Activated naive CD8-positive, alpha-beta T cell treated with anti-CD3 and anti-CD28 coated beads, Interleukin-2, amount 50 U/mL, for 24 hours (primary cell): ENCODE measurements at regions not wholly inside any gene's neighbourhood (a gene's known extent, or its start where the extent isn't known, plus 50 kb on each side); places are given as distances from the start of the nearest gene placed in this dataset.

Source experiments
- ATAC-seq: fragments of 150-1000 bp; cut with Tn5 transposase; one replicate; pipeline ENCODE4 v1.10.0; 2021
- DNase-seq: peaks from one replicate; pipeline ENCODE4 v3.0.0; 2021
- H3K27ac Mint-ChIP-seq: one replicate; pipeline ENCODE4 v1.8.0; 2021; ENCODE audit warnings: mild to moderate bottlenecking, mixed read lengths
- H3K27me3 Mint-ChIP-seq: one replicate; pipeline ENCODE4 v1.8.0; 2021; ENCODE audit warnings: mixed read lengths
- H3K36me3 Mint-ChIP-seq: one replicate; pipeline ENCODE4 v1.8.0; 2021; ENCODE audit warnings: low read depth, mixed read lengths
- H3K4me1 Mint-ChIP-seq: one replicate; pipeline ENCODE4 v1.8.0; 2021; ENCODE audit warnings: mixed read lengths
- H3K4me3 Mint-ChIP-seq: one replicate; pipeline ENCODE4 v1.8.0; 2021; ENCODE audit warnings: mild to moderate bottlenecking, moderate library complexity, mixed read lengths
- H3K9me3 Mint-ChIP-seq: one replicate; pipeline ENCODE4 v1.8.0; 2021; ENCODE audit warnings: mixed read lengths

DNA sequence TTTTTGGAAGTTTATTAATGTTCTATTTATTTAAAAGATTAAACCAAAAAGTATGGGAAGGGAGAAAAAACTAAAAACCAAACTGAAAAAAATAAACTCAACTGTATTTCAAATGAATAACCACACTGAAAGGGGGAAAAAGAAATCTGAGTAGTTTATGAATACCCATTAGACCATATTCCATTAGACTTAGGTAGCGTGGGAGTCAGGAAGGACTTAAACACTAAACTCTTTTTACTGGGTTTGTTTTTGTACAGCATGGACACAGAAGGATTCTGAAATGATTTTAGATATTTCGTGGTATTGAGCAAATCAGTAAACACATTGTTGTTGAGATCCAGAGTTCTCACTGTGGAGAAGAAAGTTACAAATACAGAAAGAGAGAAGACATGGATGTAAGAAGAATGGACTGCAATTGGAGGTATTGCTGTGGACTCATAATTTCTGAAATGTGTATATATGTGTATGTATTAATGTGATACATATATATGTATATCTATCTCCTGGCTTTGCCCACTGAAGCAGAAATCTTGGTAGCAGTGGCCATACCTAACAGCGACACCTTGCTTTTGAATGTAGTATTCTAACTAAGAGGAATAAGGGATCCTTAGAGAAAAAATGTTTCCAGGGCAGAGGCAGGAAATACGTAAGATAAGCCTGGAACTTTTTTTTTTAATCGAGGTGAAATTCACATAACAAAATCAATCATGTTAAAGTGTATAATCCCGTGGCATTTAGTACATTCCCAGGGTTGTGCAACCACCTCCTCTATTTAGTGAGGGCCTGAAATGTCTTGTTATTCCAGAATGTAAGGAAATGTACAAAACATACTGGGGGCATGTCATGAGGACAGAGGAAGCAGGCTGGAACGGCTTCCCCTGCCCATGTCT is 228.8 kb downstream of the SMARCA2 start:
- H3K4me1 Mint-ChIP-seq = peaks cover 15% of the 10 kb centered on the region
- H3K36me3 Mint-ChIP-seq = peaks cover 1% of the 10 kb centered on the region
- H3K27me3 Mint-ChIP-seq = peaks cover 19% of the 10 kb centered on the region
- no peak overlapping the region for H3K27ac Mint-ChIP-seq
- DNase-seq = no peak
- ATAC-seq = no peak
- H3K4me3 Mint-ChIP-seq = no peak overlapping the region
- H3K9me3 Mint-ChIP-seq = peaks cover 9% of the 10 kb centered on the region

DNA sequence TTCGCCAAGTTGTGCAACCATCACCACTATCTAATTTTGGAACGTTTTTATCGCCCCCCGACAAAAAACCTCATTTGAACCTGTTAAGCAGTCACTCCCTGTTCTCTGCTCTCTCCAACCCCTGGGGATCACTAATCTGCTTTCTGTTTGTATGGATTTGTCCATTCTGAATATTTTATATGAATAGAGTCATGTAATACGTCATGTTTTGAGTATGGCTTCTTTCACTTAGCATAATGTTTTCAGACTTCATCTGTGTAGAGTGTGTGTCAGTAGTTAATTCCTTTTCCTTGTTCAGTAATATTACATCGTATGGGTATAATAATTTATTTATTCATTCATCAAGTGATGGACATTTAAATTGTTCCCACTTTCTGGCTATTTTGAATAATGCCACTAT is 232.2 kb downstream of the SMARCA2 start:
- H3K27ac Mint-ChIP-seq = no peak overlapping the region
- H3K4me3 Mint-ChIP-seq = no peak overlapping the region
- DNase-seq (no peak), ATAC-seq (no peak)
- peaks cover 2% of the 10 kb centered on the region for H3K36me3 Mint-ChIP-seq
- H3K4me1 Mint-ChIP-seq = peaks cover 5% of the 10 kb centered on the region
- peaks cover 9% of the 10 kb centered on the region for H3K9me3 Mint-ChIP-seq
- peaks cover 18% of the 10 kb centered on the region for H3K27me3 Mint-ChIP-seq

DNA sequence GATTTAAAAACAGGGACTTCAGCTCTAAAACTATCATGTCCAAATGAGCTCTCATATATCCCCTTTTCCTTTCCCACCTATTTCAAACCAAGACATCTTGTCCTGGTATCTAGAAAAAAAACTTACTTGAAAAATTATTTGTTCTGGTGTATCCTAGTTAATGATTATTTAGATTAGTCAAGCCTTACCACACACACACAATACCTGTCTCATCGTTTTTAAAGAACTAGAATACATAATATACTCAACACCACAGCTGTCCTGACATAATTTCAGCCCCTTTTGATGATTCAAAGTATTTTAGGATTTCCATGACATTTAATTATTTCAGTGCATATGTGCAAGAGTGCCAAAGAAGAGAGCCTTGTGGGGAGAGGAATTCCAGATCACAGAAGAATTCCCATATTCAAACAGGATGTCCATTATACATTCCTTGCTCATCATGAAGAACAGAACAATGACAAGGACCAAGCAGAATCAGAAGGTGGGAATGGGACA is 233.7 kb downstream of the SMARCA2 start:
- no peak for ATAC-seq
- Mint-ChIP-seq H3K27me3 (peaks cover 8% of the 10 kb centered on the region), H3K4me1 (no peaks in the 10 kb centered on the region), H3K36me3 (peaks cover 2% of the 10 kb centered on the region), H3K27ac (no peak overlapping the region), H3K9me3 (peaks cover 9% of the 10 kb centered on the region), H3K4me3 (no peak overlapping the region)
- no peak for DNase-seq

DNA sequence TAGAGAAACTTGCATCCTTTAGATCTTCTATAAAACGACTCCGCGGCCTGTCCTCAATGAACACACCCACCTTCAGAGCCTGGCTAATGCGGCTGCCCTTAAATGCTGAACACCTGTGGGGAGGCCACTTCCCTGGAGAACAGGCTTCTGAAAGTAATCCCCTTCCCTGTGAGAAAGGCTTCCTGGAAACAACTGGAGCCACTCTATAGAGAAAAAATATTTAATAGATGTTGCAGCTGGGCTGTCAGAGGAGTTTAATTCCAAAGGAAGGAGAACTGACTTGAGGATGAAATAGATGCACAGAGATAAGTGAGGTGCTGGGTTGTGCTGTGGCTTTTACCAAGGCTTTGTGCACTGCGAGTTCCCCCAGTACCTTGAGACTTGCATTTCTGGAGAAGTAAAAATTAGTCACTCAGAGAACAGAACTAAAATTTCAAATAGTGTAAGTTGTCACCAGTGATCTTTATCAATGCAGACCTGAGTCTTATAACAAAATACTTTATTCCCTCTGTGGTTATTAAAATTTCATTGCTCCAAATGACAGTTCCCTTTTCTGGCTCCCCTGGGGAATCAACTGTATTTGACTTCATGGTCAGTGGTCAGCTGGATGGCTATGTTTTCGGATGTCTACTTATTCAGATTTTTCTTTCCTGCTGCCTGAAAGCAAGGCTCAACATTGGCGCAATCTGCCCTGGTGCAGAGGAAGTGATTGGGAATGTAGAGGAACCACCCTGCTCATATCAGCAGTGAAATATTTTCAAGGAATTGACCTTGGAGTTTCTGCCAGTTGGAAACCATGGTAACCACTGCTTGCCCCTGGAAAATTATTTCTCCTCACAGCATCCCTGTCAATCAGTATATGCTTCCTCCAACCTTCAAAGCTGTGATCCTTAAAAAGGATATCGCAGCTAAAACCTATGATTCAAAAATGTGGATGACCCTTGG is 238.8 kb downstream of the SMARCA2 start:
- peaks cover 1% of the 10 kb centered on the region for H3K36me3 Mint-ChIP-seq
- H3K27ac Mint-ChIP-seq = no peak overlapping the region
- H3K4me1 Mint-ChIP-seq = no peaks in the 10 kb centered on the region
- no peak overlapping the region for H3K4me3 Mint-ChIP-seq
- DNase-seq = no peak
- no peaks in the 10 kb centered on the region for H3K9me3 Mint-ChIP-seq
- peaks cover 6% of the 10 kb centered on the region for H3K27me3 Mint-ChIP-seq
- ATAC-seq = no peak

DNA sequence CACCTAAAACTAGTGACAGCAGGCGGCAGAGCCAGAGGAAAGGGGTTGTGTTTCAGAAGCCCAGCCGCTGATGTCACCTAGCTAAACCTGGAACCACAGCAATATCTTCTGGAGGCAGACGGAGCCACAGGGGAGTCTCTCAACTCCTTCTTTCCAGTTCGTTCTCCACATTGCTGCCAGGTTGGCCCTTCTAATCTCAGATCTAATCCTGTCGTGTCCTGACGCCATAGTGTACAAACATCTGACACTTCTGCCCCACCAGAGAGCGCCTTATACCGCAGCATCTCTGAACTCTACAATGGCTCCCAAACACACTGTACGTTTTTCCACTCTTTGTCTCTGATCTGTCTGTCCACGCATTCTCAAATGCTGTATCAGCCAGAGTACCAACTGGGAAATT is 240.0 kb downstream of the SMARCA2 start:
- Mint-ChIP-seq H3K9me3 (no peaks in the 10 kb centered on the region), H3K27ac (no peak overlapping the region), H3K27me3 (peaks cover 5% of the 10 kb centered on the region), H3K4me1 (no peaks in the 10 kb centered on the region), H3K4me3 (no peak overlapping the region), H3K36me3 (no peaks in the 10 kb centered on the region)
- DNase-seq = no peak
- no peak for ATAC-seq

DNA sequence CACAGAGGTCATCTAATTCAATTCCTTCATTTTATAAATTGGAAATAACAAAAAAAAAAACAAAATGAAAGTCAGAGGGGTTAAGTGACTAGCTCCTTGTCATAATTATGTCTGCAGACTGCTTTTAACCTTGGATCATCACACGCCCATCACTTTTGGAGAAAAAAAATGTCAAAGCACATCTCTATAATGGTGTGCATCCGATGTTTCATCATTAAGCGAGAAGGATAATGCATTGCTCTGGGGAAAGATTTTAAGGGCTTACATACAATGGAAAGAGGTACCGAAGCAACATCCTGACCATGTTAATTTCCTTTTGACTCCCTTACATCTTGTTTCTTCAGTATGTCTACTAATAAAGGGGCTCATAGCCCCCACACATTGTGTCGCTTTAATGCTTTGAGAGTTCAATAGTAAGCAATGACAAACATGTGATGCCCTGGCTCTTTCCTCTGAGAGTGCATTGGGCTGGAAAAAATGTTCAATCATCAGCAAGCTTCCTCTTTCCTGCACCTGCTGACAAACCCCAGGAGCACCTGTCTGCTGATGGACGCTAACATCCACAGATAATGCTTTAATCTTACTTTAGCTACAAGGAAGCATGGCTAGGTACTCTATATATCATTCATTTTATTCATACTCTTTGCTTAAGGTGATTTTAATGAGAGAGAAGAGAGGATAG is 242.2 kb downstream of the SMARCA2 start:
- H3K4me1 Mint-ChIP-seq = no peaks in the 10 kb centered on the region
- no peak overlapping the region for H3K27ac Mint-ChIP-seq
- DNase-seq (no peak), ATAC-seq (no peak)
- no peak overlapping the region for H3K4me3 Mint-ChIP-seq
- peaks cover 5% of the 10 kb centered on the region for H3K27me3 Mint-ChIP-seq
- no peaks in the 10 kb centered on the region for H3K36me3 Mint-ChIP-seq
- H3K9me3 Mint-ChIP-seq = no peaks in the 10 kb centered on the region

DNA sequence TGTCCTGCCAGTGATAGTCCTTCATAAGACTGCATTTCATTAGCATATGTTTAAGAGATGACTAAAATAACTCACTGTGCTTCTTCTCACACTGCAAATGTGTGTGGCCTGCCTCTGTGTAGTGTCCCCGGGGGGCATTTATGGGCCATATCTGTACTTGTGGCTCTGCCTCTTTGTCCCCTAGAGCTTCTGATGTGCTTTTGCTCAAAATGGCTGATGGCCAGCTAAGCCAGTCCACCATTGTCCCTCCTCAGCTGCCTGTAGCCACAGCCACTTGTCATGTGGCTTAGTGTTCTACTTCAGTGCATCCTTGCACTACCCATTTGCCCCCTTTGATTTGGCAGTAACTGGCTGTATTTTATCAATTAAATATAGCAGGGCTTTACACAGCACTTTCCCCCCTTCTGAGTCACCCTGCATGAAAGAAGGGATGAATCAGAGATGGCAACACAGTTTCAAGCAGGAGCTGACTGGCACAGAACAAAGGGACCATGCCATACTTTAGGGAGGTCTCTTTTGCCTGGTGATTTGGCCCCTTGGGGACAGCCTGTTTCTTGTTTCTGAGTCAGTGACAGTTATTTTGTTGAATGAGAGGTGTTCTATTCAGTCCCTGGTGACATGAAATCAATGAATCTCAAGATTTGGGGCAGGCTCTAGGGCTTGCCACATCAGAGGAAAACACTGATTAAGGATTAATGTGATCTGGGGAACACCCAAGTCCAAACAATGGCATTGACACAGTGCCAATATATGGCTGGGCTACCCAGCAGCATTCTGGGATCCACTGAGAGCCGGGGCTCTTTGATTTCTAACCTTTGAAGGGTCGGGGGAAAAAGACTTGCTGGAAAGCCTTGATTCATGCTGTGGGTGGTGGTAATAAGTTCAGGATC is 245.5 kb downstream of the SMARCA2 start:
- DNase-seq = no peak
- Mint-ChIP-seq H3K36me3 (no peaks in the 10 kb centered on the region), H3K27me3 (peaks cover 3% of the 10 kb centered on the region), H3K4me3 (no peak overlapping the region), H3K9me3 (no peaks in the 10 kb centered on the region), H3K4me1 (peaks cover 7% of the 10 kb centered on the region), H3K27ac (no peak overlapping the region)
- ATAC-seq = peak; percentile 68

DNA sequence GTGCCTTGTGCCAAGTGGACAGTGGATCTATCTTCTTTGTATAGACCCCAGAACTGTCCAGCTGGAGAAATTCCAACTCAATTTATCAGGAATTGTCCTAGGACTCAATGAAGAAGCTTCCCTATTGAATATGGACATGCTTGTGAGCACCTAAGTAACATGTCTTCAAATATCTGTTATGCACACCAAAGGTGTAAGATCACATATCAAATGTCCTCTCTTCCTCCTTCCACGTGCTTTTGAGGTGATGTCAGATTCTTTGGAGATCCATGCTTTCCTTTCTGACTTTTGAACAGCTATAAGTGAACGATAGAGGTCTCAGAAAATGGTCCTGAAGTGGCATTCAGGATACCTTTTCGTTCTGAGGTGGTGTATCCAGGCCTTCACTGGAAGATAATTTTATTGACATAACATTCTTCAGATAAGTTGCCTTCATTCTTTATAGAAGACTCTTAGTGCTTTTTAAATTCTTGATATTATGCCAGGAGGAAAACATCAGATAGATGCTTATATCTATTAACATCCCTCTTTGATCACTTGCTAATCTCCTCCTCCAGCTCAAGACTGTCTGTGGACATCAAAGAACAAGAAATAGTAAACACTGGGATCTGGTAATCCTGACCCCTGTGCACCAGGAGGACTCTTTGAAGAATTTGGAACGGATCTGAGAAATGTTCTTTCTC is 246.4 kb downstream of the SMARCA2 start:
- no peak overlapping the region for H3K27ac Mint-ChIP-seq
- no peak for ATAC-seq
- no peak overlapping the region for H3K4me3 Mint-ChIP-seq
- no peaks in the 10 kb centered on the region for H3K9me3 Mint-ChIP-seq
- no peak for DNase-seq
- H3K27me3 Mint-ChIP-seq = peaks cover 3% of the 10 kb centered on the region
- H3K36me3 Mint-ChIP-seq = no peaks in the 10 kb centered on the region
- peaks cover 7% of the 10 kb centered on the region for H3K4me1 Mint-ChIP-seq

DNA sequence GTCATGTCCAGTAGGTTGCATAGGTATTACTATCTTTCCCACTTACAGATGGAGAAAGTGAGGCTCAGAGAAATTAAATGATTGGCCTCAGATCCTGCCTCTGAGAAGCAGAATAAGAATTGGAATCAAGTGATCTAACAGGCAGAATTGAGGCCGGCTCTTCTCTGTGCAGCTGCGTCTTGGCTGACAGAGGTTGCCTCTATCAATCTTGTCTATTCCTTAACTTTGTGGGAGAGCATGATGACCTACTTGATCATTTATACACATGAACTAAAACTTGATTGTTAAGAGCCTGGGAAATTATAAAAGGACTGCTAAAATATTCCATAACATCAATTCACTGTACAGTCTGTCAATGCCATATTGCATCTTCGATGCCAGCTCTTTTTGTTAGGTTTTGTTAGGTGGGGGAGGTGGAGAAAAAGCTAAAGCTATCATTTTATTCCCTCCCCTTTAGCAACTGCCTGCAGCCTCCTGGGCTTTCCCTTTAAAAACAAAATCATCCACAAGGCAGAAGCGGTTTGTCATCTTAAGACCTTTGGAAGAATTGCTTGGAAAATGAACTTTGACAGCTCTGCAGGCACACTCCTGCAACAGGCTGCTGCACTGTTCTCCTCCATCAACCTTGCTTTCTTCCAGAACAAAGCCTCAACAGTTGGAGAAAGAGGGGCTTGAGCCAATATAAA is 247.4 kb downstream of the SMARCA2 start:
- Mint-ChIP-seq H3K4me3 (no peak overlapping the region), H3K4me1 (peaks cover 7% of the 10 kb centered on the region), H3K27me3 (peaks cover 2% of the 10 kb centered on the region), H3K36me3 (no peaks in the 10 kb centered on the region), H3K27ac (no peak overlapping the region), H3K9me3 (no peaks in the 10 kb centered on the region)
- ATAC-seq = no peak
- no peak for DNase-seq

DNA sequence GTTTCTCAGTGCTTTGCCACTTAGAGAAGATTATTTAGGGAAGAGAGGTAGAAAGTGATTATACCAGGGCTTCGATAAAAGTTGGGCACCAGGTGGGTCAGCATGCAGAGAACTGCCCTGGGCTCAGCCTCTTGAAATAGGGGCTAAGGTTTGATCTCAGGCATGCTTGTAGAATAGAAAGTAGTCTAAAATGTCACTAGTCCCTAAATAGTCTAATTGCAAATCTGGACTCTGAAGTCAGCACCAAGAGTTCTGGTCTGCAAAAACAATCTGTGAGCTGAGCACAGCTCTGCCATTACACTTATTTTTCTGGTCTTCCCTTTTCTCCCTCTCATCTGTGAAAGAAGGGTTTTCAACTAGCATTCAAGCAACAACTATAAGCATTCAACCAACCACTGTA is 248.0 kb downstream of the SMARCA2 start:
- Mint-ChIP-seq H3K9me3 (no peaks in the 10 kb centered on the region), H3K27me3 (no peaks in the 10 kb centered on the region), H3K4me1 (peaks cover 7% of the 10 kb centered on the region), H3K36me3 (no peaks in the 10 kb centered on the region), H3K27ac (no peak overlapping the region), H3K4me3 (no peak overlapping the region)
- no peak for DNase-seq
- ATAC-seq = no peak

DNA sequence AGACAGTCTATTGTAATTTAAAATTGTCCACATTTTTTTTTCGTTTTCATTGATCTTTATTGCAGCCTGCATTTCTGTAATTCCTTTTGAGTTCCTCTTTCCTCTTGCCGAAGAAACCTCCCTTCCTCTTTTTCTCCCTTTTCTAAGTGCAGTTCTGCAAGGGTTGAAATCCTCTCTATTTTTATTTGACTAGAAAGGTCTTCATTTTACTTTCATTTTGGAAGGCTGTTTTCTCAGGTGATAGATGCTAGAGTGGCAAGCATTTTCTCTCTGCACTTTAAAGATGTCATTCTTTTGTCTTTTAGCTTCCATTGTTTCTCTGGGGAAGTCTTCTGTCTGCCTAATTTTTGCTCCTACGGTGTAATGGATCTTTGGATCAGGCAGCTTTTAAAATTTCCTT is 248.5 kb downstream of the SMARCA2 start:
- no peak overlapping the region for H3K4me3 Mint-ChIP-seq
- H3K36me3 Mint-ChIP-seq = no peaks in the 10 kb centered on the region
- no peak for DNase-seq
- H3K4me1 Mint-ChIP-seq = peaks cover 7% of the 10 kb centered on the region
- ATAC-seq = no peak
- no peak overlapping the region for H3K27ac Mint-ChIP-seq
- H3K9me3 Mint-ChIP-seq = no peaks in the 10 kb centered on the region
- no peaks in the 10 kb centered on the region for H3K27me3 Mint-ChIP-seq

DNA sequence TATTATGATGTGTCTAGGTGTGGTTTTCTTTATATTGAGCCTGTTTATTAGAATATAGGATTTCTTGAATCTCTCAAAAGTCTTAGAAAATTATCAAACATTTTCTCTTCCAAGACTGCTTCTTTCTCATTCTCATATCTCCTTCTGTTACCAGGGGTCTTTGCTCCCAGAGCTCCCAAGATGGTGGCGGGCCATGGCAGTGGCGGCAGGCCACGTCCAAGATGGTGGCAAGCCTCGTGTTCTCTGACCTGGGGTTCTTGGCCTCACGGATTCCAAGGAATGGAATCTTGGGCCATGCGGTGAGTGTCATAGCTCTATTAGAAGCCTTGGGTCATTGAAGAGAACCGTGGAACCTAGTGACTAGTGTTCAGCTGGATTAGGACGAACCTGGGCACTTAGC is 248.9 kb downstream of the SMARCA2 start:
- Mint-ChIP-seq H3K4me1 (peaks cover 7% of the 10 kb centered on the region), H3K9me3 (no peaks in the 10 kb centered on the region), H3K27ac (no peak overlapping the region), H3K27me3 (peaks cover 2% of the 10 kb centered on the region), H3K36me3 (no peaks in the 10 kb centered on the region), H3K4me3 (no peak overlapping the region)
- no peak for DNase-seq
- ATAC-seq = no peak
